ENCODE measurements at regions not wholly inside any gene's neighbourhood (a gene's known extent, or its start where the extent isn't known, plus 50 kb on each side); places are given as distances from the start of the nearest gene placed in this dataset.

DNA sequence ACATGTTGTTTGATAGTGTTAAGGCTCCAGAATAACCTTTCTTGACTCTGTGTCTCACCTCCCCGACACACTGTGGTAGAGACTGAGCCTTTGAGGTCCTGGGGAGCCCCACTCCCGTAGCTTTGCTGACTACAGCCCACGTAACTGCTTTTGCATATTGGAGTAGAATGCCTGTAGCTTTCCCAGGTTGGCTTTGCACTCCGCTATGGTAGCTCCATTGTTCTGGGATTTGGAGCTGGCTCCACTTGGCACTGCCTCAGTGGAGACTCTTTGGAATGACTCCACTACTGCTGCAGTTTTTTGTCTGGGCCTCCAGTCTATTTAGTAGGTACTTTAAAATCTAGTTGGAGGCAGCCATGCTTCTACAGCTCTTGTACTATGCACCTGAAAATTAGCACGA lies 56.2 kb upstream of the ANXA1 start:
- Histone ChIP-seq H3K27me3 (ENCODE audit: control insufficient read depth, insufficient read depth, low read length) (no peaks in the 10 kb centered on the region), H3K27ac (ENCODE audit: low read length) (no peak overlapping the region), H3K36me3 (ENCODE audit: control insufficient read depth, insufficient read depth, low read length) (no peaks in the 10 kb centered on the region), H3K4me3 (ENCODE audit: low read depth in 2 of 2, low read length in 2 of 2) (no peak overlapping the region), H3K4me1 (ENCODE audit: control insufficient read depth, insufficient read depth, low read length) (no peaks in the 10 kb centered on the region), H3K9me3 (ENCODE audit: control insufficient read depth, insufficient read depth, low read depth, low read length) (no peaks in the 10 kb centered on the region)
- intact Hi-C loops (cut with micrococcal nuclease; ENCODE audit: unreplicated experiment), result no loop called here
- ATAC-seq, result no peak
- ChIA-PET CTCF (no interaction called here), POLR2A (no interaction called here)
- in situ Hi-C loops (cut with HindIII; ENCODE audit: low pct_unique_long_range_greater_than_20kb, low sequenced_read_pairs), result no loop called here
- DNase-seq (ENCODE audit: low read depth, low spot score), result no peak
- TF ChIP-seq TCF7L2 (IDR thresholded peaks at IDR 0.05; ENCODE audit: low read depth, low read length) (no peak), POLR2AphosphoS5 (IDR thresholded peaks at IDR 0.05; ENCODE audit: low read depth, low read length) (no peak), SIN3A (IDR thresholded peaks at IDR 0.05; ENCODE audit: borderline replicate concordance, insufficient read depth, low read depth, low read length) (no peak)
- TF ChIP-seq, protein P1, sequence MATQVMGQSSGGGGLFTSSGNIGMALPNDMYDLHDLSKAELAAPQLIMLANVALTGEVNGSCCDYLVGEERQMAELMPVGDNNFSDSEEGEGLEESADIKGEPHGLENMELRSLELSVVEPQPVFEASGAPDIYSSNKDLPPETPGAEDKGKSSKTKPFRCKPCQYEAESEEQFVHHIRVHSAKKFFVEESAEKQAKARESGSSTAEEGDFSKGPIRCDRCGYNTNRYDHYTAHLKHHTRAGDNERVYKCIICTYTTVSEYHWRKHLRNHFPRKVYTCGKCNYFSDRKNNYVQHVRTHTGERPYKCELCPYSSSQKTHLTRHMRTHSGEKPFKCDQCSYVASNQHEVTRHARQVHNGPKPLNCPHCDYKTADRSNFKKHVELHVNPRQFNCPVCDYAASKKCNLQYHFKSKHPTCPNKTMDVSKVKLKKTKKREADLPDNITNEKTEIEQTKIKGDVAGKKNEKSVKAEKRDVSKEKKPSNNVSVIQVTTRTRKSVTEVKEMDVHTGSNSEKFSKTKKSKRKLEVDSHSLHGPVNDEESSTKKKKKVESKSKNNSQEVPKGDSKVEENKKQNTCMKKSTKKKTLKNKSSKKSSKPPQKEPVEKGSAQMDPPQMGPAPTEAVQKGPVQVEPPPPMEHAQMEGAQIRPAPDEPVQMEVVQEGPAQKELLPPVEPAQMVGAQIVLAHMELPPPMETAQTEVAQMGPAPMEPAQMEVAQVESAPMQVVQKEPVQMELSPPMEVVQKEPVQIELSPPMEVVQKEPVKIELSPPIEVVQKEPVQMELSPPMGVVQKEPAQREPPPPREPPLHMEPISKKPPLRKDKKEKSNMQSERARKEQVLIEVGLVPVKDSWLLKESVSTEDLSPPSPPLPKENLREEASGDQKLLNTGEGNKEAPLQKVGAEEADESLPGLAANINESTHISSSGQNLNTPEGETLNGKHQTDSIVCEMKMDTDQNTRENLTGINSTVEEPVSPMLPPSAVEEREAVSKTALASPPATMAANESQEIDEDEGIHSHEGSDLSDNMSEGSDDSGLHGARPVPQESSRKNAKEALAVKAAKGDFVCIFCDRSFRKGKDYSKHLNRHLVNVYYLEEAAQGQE (IDR thresholded peaks at IDR 0.05; ENCODE audit: insufficient read depth in 1 of 2, low read depth in 2 of 2, low read length in 1 of 2), result no peak
- TF ChIP-seq, protein P2, sequence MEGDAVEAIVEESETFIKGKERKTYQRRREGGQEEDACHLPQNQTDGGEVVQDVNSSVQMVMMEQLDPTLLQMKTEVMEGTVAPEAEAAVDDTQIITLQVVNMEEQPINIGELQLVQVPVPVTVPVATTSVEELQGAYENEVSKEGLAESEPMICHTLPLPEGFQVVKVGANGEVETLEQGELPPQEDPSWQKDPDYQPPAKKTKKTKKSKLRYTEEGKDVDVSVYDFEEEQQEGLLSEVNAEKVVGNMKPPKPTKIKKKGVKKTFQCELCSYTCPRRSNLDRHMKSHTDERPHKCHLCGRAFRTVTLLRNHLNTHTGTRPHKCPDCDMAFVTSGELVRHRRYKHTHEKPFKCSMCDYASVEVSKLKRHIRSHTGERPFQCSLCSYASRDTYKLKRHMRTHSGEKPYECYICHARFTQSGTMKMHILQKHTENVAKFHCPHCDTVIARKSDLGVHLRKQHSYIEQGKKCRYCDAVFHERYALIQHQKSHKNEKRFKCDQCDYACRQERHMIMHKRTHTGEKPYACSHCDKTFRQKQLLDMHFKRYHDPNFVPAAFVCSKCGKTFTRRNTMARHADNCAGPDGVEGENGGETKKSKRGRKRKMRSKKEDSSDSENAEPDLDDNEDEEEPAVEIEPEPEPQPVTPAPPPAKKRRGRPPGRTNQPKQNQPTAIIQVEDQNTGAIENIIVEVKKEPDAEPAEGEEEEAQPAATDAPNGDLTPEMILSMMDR (IDR thresholded peaks at IDR 0.05), result no peak
- no TSS peak for BruUV-seq (replicated peaks)

DNA sequence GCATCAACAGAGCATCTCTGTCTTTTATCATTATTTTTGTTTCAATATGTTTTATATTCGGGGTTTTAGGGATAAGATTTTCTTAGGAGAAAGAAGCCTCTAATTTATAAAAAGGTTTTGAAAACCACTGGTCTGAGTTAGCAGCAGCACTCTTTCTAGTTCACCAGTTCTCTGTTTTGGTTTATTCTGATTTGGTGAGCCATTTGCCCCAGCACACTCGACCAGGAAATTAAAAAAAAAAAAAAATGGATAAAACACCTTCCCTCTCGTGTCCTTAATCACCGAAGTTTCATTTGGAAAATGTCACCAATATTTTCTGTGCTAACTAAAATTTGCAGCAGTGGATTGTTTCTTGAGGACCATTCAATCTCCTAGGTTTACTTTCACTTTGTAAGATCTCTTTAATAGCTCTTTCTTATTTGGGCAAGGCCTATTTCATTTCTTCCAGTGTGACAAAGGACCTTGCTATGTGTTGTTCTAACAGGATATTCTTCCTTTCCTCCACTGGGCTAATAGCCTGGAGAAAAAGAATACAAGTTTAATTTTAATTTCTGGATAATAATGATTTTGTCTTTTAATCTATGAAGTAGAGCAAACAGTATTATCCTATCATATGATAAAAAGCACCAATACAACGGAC lies 57.8 kb upstream of the ANXA1 start:
- DNase-seq (ENCODE audit: low read depth, low spot score), result no peak
- intact Hi-C loops (cut with micrococcal nuclease; ENCODE audit: unreplicated experiment) (no loop called here), in situ Hi-C loops (cut with HindIII; ENCODE audit: low pct_unique_long_range_greater_than_20kb, low sequenced_read_pairs) (no loop called here)
- Histone ChIP-seq H3K36me3 (ENCODE audit: control insufficient read depth, insufficient read depth, low read length) (no peaks in the 10 kb centered on the region), H3K4me1 (ENCODE audit: control insufficient read depth, insufficient read depth, low read length) (no peaks in the 10 kb centered on the region), H3K9me3 (ENCODE audit: control insufficient read depth, insufficient read depth, low read depth, low read length) (no peaks in the 10 kb centered on the region), H3K27ac (ENCODE audit: low read length) (no peak overlapping the region), H3K27me3 (ENCODE audit: control insufficient read depth, insufficient read depth, low read length) (no peaks in the 10 kb centered on the region), H3K4me3 (ENCODE audit: low read depth in 2 of 2, low read length in 2 of 2) (peak overlapping the region in 1 of 2 experiments; percentile 29; a peak in 2 of 4 replicates)
- ChIA-PET CTCF (no interaction called here), POLR2A (no interaction called here)
- ATAC-seq, result no peak
- BruUV-seq (replicated peaks), result no TSS peak
- TF ChIP-seq, protein P1 (IDR thresholded peaks at IDR 0.05; ENCODE audit: insufficient read depth in 1 of 2, low read depth in 2 of 2, low read length in 1 of 2), result no peak
- TF ChIP-seq SIN3A (IDR thresholded peaks at IDR 0.05; ENCODE audit: borderline replicate concordance, insufficient read depth, low read depth, low read length) (no peak), TCF7L2 (IDR thresholded peaks at IDR 0.05; ENCODE audit: low read depth, low read length) (no peak), POLR2AphosphoS5 (IDR thresholded peaks at IDR 0.05; ENCODE audit: low read depth, low read length) (no peak)
- TF ChIP-seq, protein P2 (IDR thresholded peaks at IDR 0.05), result no peak

Measured in Panc1 (cell line).